Renal cortex interstitium (tissue), 11 donors: ENCODE measurements at regions not wholly inside any gene's neighbourhood (a gene's known extent, or its start where the extent isn't known, plus 50 kb on each side); places are given as distances from the start of the nearest gene placed in this dataset.

Experiments
- DNase-seq, 11 donors: peaks; one replicate each; pipeline ENCODE4 v3.0.0-alpha.2; 2013; ENCODE audit warnings: low read depth in 9 of 11, low spot score in 4 of 11; ENCODE audit errors: extremely low read depth in 1 of 11

- no peak for DNase-seq
Measured at GRCh38 chr7:121480566-121481335, 84.6 kb upstream of the FAM3C start.

DNA sequence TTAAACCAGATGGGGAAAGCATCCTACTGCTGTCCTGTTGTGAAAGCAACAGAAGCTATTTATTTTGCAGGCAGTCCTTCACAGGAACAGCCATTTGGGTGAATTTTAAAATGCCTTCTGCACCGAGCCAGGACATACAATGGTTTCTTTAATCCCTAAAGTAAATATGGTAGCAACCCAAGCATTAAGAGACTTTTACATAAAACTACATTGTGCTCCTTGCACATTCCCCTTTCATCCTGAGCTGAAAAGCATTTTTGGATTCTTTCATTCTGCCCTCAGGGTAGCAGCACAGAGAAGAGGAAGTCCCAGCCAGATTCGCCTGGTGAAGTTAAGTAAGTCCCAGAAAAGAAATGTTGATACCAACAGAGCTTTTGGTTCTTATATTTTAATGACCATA is 84.0 kb upstream of the FAM3C start:
- DNase-seq = no peak

GRCh38 chr7:121479466-121479865 is 83.4 kb upstream of the FAM3C start:
- no peak for DNase-seq

DNA sequence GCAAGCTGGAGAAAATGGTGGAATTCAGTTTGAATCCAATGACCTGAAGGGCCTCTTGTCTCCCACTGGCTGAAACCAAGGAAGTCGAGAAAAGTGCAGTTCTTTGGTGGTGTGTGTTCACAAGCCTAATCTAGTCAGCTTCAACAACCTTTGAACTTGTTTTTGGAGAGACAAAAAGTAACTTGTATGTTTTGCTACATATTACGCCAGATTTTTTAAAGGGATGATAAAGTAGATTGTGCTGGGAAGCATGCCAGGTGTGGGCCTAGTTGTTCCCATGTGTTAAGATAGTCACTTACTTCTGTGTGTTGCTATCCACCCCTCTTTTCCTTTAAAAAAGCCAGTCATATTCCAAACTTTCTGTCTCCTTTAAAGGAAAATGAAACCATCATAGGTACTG is 79.7 kb upstream of the FAM3C start:
- no peak for DNase-seq

- DNase-seq = no peak
Measured at GRCh38 chr7:121474301-121474673, 78.2 kb upstream of the FAM3C start.

DNA sequence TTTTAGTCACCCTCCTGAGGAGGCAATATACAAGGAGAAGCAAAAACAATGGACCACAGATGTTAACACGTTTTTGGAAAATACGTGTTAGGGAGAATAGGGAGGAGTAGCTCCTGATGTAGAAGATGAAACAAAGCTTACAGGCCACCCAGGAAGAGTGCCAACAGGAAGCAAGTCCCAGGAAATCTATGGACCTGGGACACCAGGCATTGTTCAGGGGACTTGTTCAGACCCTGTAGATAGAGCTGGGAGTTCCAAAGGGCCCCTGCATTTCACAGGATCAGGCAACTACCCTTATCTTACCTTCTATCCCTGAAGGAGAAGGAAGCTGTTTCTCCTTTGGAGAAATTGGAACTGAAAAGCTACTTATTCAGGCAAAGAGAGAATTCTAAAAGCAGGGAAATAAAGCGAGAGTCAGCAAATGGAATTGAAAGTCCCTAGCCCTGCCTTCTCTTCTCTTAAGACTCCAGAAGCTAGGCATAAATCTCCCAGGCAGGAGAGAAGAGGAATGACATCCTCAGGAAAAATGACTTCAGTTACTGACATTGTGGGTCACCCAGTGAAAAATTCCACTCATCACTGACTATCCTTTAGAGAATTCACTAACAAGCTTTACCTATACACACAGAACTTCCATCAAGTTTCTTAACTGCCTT is 77.7 kb upstream of the FAM3C start:
- DNase-seq = no peak

- no peak for DNase-seq
Measured at GRCh38 chr7:121466455-121466854, 70.3 kb upstream of the FAM3C start.

DNA sequence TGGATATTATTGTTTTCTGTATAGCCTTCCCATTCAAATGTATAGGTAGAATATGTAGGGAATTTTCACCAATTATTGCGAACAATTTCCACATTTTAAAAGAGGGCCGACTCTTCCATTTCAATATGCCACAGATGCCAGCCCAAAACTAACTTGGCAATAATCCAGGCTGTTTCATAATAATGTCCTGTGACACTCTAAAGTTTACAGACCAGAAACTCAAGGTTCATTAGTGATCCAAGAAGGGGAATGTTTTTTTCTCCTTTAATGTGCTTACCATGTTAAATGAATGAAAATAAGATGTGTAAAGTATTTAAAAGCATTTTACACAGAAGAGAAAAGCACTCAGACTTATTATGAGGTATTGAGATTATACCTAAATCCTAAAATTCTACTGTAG is 63.0 kb upstream of the FAM3C start:
- no peak for DNase-seq

GRCh38 chr7:121456785-121457359 is 60.8 kb upstream of the FAM3C start:
- no peak for DNase-seq

DNA sequence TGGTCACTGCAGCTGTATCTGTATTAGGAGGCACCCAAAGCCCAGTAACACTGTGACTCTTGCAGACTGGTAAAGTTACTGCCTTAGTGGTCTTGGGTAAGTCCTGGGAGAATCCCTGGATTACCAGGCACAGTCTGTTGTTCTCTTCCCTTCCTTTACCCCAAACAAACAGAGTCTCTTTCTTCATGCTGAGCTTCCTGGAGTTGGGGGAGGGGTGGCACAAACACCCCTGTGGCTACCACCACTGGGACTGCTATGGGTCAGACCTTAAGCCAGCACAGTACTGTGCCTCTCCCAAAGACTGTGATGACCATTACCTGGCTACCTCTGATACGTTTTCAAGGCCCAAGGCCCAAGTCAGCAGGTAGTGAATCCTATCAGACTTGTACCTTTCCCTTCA is 59.9 kb upstream of the FAM3C start:
- DNase-seq = no peak

- no peak for DNase-seq
Measured at GRCh38 chr7:121452389-121452788, 56.3 kb upstream of the FAM3C start.

DNA sequence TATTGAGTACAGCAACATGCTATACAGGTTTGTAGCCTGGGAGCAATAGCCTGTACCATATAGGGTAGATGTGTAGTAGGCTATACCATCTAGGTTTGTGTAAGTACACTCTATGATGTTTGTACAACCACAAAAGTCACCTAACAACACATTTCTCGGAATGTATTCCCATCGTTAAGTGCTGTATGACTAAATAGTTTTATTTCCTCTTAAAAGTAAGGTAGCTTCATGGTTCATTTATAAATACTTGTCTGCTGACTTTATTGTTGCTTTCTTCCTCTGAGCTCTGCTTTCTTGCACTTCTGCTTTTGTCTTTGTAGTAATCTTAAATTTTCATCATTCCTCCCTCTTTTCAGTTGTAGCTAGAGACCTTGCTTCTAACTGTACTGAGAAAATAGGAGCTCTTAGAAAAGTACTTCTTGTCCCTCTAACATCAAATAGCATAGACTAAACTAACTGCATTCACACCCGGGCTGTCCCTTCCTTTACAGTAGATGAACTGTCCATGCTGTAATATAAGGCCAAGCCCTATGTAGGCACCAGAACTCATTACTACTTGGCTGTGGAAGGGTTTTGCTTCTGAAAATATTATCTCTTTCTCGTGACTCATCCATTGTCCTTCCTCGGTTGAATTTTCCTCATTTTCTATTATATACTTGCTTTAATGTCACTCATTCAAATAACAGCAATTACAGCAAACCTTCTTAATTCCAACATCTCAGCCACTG is 55.4 kb upstream of the FAM3C start:
- no peak for DNase-seq

- no peak for DNase-seq
Measured at GRCh38 chr7:121450631-121451198, 54.6 kb upstream of the FAM3C start.

- no peak for DNase-seq
Measured at GRCh38 chr7:121449735-121450240, 53.7 kb upstream of the FAM3C start.

- no peak for DNase-seq
Measured at GRCh38 chr7:121449329-121449728, 53.2 kb upstream of the FAM3C start.

- DNase-seq = no peak
Measured at GRCh38 chr7:121448429-121448828, 52.3 kb upstream of the FAM3C start.

GRCh38 chr7:121447911-121448300 is 51.8 kb upstream of the FAM3C start:
- DNase-seq = no peak

DNA sequence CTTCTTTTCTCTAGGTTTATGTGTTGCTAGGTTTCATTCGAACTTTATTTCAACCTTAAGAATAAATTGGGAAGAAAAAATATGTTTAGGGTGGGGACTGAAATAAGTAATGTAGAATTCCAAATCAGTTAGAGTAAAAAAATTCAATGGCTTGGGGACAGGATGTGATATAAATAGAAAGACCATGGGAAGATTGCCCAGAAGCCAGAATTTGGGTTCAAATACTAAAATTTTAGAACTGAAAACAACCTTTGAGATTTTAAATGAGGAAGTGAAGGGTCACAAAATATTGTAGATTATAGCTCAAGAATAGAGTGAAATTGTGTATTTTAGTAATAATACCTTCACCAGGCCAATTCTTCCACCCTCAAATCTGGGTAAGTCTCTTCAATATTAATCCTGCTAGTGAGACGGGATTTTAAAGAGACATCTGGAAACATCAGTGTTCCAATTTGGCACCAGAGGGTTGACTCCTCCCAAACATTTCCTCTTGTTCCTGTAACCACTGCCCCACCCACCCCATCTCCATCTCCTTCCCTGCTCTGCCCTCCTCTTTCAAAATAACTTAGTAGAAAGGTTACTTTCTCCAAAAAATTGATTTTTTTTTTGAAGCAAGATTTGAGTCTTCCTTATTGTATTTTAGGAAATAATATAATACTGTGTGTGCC is 51.3 kb upstream of the FAM3C start:
- DNase-seq = no peak

DNA sequence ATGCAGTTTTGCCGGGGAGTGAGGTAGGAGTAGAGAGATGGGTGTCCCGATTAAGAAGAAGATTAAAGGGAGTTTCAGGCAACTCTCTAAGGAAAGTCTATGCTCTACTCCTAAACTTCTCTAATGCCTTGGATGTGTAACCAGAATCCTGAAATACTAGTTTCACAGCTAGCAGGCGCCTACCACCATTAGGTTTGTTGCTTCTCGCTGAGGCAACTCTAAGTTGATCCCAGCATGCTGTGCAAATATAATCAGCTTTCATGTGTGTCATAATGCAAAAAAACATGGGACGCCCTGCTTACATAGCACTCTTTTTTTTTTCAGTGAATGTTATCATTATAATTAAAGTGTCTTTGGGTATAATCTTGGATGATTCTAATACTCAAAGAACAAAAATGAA is 50.4 kb upstream of the FAM3C start:
- no peak for DNase-seq
